Stomach (tissue), 4 donors: ENCODE measurements at regions not wholly inside any gene's neighbourhood (a gene's known extent, or its start where the extent isn't known, plus 50 kb on each side); places are given as distances from the start of the nearest gene placed in this dataset.

Experiments used
- EP300 ChIP-seq: sonication (generic); formaldehyde crosslinking; IDR thresholded peaks from one replicate; pipeline ENCODE4 v1.6.1; 2017; ENCODE audit warnings: antibody characterized with exemption
- POLR2A ChIP-seq, 4 donors: fragments of 450-650 bp; IDR thresholded peaks; one replicate each; pipeline ENCODE4 v1.6.1; 2016; ENCODE audit warnings: antibody characterized with exemption in 4 of 4, control low read depth in 2 of 4, mild to moderate bottlenecking in 1 of 4, moderate library complexity in 1 of 4
- TF ChIP-seq, protein P1 (sequence below), 7 experiments: fragments of 450-650 bp in 4 of 7; fragments of 200-600 bp in 3 of 7; sonication (generic) in 3 of 7; IDR thresholded peaks; one replicate each; pipeline ENCODE4 v1.5.1; 2016 to 2019; ENCODE audit warnings: antibody characterized with exemption in 7 of 7, control low read depth in 2 of 7, mild to moderate bottlenecking in 1 of 7

DNA sequence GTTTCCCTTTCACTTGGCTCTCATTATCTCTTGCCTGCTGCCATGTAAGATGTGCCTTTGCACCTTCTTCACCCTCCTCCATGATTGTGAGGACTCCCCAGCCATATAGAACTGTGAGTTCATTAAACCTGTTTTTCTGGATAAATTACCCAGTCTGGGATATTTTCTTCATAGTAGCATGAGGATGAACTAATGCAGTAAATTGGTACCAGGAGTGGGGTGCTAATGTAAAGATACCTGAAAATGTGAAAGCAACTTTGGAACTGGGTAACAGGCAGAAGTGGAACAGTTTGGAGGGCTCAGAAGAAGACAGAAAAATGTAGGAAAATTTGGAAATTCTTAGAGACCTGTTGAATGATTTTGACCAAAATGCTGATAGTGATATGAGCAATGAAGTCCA, 487.4 kb downstream of the LMO7 start:
- TF ChIP-seq POLR2A (IDR thresholded peaks at IDR 0.05), result no peak
- no peak for TF ChIP-seq EP300
- TF ChIP-seq, protein P1, sequence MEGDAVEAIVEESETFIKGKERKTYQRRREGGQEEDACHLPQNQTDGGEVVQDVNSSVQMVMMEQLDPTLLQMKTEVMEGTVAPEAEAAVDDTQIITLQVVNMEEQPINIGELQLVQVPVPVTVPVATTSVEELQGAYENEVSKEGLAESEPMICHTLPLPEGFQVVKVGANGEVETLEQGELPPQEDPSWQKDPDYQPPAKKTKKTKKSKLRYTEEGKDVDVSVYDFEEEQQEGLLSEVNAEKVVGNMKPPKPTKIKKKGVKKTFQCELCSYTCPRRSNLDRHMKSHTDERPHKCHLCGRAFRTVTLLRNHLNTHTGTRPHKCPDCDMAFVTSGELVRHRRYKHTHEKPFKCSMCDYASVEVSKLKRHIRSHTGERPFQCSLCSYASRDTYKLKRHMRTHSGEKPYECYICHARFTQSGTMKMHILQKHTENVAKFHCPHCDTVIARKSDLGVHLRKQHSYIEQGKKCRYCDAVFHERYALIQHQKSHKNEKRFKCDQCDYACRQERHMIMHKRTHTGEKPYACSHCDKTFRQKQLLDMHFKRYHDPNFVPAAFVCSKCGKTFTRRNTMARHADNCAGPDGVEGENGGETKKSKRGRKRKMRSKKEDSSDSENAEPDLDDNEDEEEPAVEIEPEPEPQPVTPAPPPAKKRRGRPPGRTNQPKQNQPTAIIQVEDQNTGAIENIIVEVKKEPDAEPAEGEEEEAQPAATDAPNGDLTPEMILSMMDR (IDR thresholded peaks at IDR 0.05), result no peak
